NCI-H146 treated with DMSO at 0.1 percent for 48 hours (cell line): ENCODE measurements at regions not wholly inside any gene's neighbourhood (a gene's known extent, or its start where the extent isn't known, plus 50 kb on each side); places are given as distances from the start of the nearest gene placed in this dataset.

Source experiments
- DNase-seq: peaks from one replicate; lab custom pipeline; 2025; ENCODE audit not compliant: unreplicated experiment; lab: John Stamatoyannopoulos, UW

DNA sequence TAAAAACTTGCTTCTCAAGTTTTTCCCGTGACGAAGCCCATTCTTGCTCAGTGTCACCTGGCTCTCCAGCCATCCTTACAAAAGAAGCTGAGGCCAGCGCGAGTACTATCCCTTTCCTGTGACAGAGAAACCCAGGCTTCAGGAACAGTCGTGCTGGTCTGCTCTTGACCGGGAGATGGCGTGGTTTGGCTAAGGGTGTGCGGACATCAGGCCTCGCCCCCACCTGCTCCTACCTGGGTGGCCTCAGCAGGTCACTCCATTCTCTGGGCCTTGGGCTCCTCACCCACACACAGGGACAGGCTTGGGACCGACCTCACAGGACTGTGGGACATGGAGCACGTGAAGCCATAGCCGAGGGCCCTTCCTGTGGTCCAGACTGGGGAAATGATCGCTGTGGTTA lies 75.2 kb upstream of the CIBAR2 start:
- DNase-seq = no peak

DNA sequence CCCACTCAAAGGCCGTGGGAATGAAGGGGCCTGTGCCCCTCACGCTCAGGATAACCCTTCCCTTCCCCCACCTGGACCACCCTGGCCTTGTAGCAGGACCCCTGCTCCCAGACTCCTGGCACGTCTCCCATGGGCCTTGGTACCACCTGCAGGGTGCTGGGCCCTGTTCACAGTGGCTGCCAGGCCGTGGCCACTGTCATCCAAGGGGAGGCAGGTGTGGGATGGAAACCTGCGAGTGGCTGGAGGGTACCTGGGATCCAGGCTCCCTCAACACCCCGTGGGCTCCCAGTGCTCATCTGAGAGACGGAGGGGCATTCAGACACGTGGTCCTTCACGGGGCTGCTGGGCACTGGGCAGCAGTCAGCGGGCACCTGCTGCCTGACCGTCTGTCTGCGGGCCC lies 75.6 kb upstream of the CIBAR2 start:
- no peak for DNase-seq

DNA sequence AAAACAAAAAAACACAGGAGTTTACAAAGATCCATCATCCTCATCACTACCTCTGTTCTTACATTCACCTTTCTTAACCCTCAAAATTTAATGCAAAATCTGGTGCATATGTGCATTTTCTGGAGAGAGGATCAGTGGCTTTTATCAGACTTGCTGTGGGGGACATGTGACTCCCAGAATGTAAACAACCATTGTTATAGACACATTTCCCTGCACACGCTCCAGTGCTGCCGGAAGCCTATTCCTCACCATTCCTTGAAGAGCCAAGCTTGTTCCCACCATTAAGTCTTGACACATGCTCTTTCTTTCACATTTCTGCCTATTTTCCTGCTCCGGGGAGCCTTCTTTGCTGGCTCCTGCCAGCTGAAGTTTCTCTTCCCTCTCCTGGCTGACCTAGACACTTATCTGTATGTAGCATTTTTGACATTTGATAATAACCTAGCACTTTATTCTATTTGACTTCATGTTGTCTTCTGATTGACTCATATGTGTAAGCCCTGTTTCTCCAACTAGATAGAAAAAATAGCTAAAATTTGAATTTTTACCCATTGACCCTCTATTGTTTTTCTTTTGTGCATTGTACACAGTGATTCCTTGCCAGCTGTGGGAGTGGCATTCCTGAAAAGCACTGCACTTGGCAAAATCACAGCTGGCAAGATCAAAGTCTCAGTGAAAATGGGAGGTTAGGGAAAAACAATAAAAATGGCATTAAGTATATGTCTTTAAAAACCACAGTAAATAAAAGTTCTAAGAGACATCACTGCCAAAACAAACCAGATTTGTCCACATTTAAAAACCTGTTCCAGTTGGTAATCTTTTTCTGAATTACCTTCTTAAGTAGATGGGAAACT lies 76.8 kb upstream of the CIBAR2 start:
- DNase-seq = no peak

DNA sequence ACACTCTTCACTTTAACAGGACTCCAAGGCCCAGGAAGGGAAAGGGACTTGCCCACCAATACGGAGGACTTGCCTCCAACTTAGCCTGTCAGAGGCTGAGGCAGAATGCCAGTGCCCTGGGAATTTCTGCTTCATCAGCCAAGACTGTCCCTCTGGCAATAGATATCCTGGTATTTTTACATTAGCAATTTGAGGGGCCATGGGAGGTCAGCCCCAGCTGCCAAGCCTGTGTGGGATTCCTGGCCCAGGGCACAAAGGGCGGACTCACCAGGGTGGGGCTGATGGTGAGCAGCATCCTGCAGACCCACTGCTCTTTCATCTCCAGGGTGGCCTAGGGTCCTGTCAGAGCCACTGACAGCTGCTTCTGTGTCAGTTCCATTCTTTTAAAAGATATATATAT lies 78.3 kb upstream of the CIBAR2 start:
- no peak for DNase-seq

DNA sequence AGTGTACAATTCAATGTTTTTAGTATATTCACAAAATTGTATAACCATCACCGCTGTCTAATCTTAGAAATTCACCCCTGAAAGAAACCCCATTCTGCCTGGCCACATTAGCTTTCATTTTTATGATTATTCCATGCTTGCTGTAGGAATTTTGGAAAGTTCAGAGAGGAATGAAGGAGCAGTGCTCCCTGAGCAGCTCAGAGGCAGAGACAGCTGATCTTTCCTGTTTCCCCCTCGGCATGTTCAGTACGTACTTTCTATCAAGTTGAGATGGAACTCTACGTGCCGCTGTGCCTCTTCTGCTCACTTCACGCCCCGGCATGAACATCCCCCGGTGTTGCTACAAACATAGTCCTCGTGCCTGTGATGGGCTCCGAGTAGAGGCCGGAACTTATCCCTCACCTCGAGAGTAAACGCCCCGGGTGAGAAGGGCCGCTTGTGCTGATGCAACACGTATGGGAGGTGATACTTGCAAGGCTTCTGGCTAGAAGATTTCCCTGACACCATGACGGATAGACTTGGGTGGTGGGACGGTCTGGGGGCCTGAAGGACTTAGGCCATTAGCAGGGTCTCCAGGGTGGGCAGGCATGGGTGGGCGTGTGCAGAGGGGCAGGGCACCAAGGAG lies 79.2 kb upstream of the CIBAR2 start:
- no peak for DNase-seq

DNA sequence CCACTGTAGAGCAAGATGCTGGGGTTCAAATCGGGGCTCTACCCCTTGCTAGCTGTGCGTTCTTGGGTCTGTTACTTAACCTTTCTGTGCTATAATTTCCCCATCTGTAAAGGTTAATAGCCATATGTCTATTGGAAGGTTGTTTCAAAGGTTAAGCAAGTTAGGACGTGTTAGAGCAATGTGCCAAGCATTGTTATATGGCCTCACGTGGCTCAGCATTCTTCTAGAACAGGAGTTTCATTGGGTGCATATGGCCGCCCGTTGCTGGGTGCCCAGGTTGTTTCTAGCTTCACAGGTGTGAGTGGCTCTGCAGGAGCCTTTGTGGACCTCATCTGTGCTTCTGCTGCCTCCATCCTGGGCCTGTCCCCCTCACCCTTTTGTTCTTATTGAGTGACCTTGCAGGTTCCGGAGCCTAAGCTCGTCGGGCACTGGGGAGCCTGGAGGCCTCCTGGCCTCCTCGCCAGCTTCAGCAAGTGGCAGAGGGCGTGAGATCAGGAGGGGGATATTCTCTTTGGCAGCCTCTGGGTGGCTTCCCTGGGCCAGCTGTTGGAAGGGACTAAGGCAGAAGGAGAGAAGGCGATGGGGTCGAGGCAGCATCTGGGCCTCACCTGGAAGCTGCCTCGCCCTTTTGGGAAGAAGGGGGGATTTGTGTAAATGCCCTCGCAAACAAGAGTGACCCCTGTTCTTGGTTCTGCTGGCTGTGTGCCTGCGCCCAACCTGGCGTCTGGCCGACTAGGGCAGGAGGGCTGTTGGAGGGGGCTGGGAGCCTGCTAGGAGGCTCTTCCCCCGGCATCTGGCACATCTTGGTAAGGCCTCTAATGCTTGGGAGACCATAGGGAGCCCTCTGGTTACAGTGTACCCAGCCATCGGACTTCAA lies 80.2 kb upstream of the CIBAR2 start:
- no peak for DNase-seq

DNA sequence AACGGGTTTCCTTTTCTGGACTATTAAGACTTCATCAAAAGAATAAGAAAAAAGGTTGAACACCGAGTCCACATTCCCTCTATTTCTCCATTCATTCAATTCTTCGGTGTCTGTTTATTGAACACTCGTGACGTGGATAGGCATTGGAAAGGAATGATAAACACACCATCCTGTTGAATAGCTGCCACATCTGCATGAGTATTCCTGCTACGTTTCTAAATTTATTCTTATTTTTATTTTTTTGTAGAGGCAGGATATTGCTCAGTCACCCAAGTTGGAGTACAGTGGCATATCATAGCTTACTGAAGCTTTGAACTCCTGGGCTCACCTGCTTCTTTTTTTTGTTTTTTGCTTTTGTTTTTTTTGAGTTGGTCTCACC lies 80.8 kb upstream of the CIBAR2 start:
- no peak for DNase-seq

DNA sequence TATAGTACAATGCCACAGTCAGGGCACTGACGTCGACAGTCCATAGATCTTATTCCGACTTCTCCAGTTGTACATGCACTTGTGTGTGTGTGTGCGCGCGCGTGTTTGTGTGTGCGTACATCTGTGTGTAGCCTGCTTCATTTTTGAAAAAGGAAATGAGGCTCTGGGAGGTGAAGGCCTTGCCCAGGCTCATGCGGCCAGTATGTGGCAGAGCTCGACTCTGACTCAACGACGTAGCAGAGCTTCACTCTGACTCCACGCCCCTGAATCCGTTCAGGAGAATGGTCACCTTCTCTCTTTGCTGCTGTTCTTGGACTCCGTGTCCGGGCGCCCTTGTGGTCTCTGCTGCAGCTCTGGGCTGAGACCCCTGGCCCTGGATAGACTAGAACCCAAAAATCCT lies 81.6 kb upstream of the CIBAR2 start:
- DNase-seq = no peak

DNA sequence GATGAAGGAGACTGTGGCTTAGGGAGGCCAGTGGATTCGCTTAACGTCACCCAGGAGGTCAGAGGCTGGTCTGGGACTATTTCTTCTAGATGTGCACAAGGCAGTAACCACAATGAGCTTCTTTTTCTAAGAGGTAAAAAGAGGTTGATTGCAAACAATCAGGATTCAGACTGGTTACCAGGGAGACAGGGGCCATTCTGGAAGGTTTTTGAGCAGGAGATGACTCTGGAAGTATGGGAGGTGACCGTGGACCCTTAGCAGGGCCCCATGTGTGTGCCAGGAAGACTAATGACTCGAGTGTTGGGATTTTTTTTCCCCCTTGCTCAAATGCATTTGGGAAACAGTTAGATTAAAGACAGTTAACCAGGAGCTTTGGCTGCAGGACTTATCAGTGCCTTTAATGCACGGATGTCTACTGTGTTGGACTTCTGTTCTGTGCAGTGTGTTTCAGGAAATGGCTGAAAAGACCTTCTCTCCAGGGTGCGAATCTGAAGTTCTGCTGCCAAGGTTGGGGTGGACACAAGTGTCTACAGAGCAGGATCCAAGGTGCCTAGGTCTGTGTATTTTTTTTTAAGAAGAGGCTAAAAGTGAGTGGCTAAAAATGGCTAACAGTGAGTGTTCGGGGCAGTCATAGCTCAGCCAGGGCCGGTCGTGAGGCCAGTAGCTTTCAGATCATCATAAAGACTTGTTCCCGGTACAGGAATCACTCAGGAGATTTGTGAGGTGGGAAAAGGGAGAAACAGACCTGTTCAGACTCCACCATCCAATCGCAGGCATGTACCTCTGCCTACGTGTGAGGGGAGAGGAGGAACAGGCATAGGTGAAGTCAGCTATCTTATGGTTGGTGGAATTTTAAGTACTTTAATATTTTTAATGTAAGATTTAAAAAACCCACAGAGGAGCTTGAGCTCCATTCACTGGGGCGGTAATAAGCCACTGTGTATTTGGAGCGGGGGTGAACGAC lies 82.3 kb upstream of the CIBAR2 start:
- DNase-seq = no peak

DNA sequence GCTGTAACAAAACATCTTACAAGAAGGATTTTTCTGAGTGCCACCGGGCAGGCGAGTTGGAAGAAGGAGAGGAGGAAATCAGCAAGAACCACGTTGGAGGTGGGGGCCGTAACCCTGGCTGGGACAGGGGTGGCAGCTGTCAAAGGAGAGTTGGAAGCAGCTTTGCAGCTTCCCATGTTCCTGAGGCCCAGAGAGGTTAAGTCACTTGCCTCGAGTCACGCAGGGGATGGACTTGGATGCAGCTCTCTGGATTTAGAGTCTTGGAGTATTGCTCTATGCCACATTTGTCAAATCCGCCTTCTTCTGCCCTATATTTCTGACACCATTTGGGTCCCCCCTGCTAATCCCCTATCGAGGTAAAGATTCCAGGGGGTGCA lies 83.0 kb upstream of the CIBAR2 start:
- DNase-seq = no peak

DNA sequence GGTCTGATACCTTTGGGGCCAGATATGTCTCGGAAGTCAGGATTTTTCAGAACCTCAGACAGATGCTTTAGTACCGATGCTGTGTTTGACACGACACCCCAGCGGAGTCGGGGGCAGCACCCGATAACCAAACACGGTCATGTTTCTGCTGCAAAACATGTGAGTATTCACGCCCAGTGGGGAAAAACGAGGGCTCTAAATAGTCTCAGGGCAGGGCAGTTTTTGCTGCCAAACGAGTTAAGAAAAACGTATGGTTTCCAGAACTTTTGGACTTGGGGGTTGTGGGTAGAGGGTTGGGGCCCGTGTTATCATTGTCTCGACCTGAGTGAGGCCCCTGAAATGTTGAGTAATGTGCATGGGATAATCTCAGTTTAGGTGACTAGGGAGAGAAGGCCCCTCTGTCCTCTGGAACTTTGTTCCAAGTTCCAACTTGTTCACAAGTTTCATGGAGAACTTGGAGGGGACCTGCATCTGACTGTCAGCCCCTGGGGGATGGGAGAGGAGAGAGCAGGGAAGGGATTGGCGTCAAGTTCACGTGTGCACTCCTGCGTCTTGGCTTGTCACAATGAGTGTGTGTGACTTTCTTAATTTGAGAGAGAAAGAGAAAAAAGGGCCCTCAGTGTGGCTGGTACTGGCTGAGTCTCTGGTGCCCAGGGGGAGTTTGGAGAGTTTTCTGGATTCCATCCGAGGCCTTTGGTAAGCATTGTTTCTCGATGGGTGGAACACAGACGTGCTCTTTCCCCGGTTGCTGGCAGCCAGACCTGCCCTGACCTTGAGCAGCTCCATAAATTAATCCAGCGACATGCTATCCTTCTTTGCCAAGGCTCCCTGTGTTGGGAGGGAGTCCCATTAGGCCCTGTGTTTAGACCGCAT lies 83.9 kb upstream of the CIBAR2 start:
- DNase-seq = no peak

DNA sequence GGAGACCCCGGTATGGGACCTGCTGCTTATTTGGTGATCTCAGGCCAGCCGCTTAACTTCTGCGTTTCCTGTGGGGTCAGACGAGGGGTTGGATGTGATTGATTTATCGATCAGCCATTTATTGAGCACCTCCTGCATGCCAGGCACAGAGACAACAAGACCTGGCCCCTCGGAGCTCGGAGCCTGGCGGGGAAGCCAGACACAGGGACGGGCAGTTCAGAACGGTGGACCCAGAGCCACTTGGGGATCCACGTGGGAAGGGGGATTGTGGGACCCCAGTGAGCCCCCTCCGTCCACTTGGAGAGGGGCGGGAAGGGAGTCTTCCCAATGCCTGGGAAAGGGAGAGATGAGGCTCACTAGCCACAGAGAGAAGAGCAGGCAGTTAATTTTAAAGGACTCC lies 84.7 kb upstream of the CIBAR2 start:
- DNase-seq = no peak

DNA sequence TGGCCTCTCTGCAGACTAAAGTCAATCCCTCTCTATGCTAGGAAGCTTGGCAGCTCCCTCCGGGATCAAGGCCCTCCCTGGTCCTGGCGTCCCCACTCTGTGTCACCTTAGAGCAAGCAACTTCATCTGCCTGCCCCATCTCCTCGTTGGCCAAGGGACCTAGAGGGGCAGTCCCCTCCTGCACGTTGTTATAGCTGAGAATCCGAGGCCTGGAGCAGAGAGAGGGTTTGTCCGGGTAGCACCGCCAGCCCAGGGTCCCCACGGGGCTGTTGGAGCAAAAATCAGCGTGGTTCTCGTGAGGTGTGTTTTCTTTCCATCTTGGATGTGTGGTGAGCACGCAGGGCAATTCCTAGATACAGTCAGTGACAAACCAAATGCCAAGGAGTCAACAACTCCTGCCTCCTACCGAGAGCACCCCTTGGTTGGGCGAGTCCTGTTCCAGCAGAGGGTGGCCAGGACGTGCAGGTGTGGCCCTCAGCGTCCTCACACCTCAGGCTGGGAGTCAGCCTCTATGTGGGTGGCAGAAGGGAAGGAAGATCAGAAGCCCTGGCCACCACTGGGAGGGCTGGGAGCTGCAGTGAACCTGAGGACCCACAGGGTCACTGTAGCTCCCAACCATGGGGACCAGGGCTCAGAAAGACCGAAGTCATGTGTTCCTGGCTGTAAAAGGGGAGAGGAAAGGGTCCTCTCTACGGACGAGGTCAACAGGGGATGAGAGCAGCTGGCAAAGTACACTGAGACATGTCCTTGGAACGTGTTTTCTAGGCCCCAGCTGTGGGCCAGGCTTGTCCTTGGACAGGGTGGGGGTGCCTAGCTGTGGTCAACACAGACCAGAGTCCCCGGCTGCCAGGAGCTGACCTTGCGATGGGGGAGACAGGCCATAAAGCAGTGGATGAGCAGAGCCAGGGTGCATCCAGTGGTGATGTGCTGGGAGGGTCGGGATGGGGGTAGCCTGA lies 85.6 kb upstream of the CIBAR2 start:
- no peak for DNase-seq

DNA sequence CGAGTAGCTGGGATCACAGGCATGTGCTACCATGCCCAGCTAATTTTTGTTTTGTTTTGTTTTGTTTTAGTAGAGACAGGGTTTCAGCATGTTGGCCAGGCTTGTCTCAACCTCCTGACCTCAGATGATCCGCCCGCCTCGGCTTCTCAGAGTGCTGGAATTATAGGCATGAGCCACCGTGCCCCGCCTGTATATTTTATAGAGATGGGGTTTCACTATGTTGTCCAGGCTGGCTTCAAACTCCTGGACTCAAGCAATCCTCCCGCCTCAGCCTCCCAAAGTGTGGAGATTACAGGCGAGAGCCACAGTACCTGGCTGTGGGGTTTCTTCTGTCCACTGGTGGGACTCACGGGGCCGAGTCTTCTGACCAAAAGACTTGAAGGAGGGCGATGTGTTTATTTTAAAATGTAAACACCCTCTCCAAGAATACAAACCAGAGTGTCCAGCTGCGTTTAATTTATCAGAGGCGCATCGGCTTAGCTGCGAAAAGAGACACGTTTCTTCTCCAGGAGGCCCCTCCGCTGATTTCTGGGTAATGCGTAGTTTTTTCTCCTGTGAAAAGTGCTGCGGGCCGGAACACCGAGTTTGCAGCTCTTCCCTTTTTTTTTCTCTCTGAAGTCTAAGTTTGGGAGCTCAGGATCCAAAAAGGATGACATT lies 86.9 kb upstream of the CIBAR2 start:
- no peak for DNase-seq

DNA sequence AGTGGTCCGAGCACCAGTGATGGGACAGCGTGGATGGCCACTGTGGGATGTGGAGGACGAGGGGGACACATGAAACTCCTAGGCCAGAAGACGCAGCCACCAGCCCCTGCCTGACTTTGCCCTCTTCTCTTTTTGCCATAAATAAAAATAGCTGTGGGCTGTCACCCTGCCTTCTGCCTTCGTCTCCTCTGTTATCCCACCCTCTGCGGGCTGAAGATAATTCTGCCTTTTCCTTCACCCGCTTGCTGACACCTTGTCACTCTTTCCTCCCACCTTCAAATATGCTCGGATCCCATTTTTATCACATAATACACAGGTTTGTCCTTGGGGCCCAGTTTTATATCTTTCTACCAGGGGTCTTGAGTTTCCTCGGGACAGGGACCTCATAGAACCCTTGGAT lies 87.6 kb upstream of the CIBAR2 start:
- DNase-seq = no peak

DNA sequence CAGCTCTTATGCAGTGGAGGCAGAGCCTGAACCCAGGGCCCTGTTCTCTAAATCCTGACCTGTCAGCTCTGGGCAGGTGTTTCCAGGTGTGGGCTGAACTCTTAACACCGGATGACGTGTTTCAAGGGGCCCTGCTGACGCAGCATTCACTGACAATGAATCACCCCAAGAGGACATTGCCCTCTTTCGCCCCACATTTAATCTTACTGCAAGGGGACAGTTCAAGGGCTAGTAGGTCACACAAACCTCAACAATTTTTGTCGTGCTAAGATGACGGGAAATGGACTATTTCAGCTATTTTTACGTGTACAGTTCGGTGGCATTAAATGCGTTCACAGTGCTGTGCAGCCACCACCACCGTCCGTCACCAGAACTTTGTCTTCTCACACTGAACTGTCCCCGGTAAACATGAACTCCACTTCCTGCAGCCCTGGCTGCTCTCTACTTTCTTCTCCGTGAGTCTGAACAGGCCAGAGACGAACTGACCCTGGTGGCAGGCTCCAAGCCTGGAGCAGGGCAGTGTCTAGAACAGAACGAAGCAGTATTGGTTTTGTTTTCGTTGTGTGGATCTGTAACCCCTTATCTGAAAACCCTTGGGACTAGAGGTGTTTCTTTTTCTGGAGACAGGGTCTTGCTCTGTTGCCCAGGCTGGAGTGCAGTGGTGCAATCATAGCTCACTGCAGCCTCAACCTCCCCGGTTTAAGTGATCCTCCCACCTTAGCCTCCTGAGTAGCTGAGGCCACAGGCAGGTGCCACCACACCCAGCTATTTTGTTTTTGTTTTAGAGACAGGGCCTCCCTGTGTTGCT lies 88.4 kb upstream of the CIBAR2 start:
- DNase-seq = no peak

DNA sequence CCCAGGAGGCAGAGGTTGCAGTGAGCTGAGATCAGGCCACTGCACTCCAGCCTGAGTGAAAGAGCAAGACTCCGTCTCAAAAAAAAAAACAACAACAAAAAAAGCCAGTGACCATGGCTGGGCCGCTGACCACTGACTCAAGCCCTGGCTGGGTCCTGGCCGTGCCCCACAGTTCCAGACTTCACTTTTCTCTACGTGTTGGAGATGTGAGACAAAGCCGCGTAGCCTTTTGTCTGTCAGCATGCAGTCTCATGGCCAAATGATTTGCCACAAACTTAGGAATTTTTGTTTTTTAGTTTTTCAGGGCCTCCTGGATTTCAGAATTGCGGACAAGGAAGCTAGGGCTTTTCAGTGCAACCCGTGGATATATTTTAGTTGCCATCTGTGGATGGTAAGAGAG lies 89.3 kb upstream of the CIBAR2 start:
- no peak for DNase-seq
